ENCODE measurements at regions not wholly inside any gene's neighbourhood (a gene's known extent, or its start where the extent isn't known, plus 50 kb on each side); places are given as distances from the start of the nearest gene placed in this dataset.

DNA sequence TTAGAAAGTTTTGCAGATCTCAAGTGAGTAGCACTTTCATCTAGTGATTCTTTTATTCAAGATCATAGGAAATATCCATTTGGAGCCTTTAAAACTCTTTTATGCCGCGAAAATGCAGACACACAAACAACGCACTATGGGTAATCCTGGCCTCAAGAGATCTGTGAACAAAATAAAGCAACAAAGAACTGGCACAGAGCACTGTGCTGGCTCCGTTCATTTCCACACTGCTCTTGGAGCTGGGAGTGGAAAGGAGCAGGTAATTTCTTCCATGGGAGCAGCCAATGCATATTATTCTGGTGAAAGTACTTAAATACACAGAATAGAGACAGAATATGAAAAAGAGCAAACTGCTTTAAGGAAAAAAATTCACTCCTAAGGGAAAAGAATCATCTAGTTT, 172.7 kb upstream of the FRG1 start:
- CTCF ChIA-PET = no interaction called here
- Histone ChIP-seq H2AFZ (replicated peaks; ENCODE audit: low read length, poor library complexity) (no peak overlapping the region), H4K5ac (ENCODE audit: low read depth, low read length) (no peak overlapping the region), H3K18ac (ENCODE audit: low read depth, low read length) (no peak overlapping the region), H3K27ac (ENCODE audit: insufficient read depth, low read length) (no peak overlapping the region), H2BK120ac (ENCODE audit: low read depth, low read length) (no peak overlapping the region), H3K4me2 (ENCODE audit: low read depth, low read length) (no peak overlapping the region), H4K8ac (ENCODE audit: low read depth in 2 of 2, low read length in 2 of 2) (no peak overlapping the region), H3K23ac (ENCODE audit: low read depth, low read length) (no peak overlapping the region), H3K14ac (replicated peaks; ENCODE audit: low read depth, low read length) (no peak overlapping the region), H3K9ac (ENCODE audit: low read depth, low read length) (no peak overlapping the region), H3K4me1 (ENCODE audit: control insufficient read depth, insufficient read depth, low read length) (no peaks in the 10 kb centered on the region), H3K36me3 (ENCODE audit: control insufficient read depth, insufficient read depth, low read length) (no peaks in the 10 kb centered on the region), H2AK5ac (ENCODE audit: low read depth, low read length) (no peak overlapping the region), H2BK15ac (ENCODE audit: low read depth, low read length) (no peak overlapping the region), H2BK20ac (ENCODE audit: low read depth, low read length) (no peak overlapping the region), H3K4me3 (ENCODE audit: insufficient read depth, low read depth, low read length) (no peak overlapping the region), H3K79me1 (ENCODE audit: low read depth in 1 of 2, low read length in 2 of 2) (no peaks in the 10 kb centered on the region), H4K91ac (ENCODE audit: insufficient read depth, low read depth, low read length) (no peak overlapping the region), H4K20me1 (ENCODE audit: insufficient read depth, low read length) (no peaks in the 10 kb centered on the region), H3K56ac (ENCODE audit: extremely low read depth, insufficient read depth, low read length) (no peak overlapping the region), H3K9me1 (ENCODE audit: insufficient read depth, low read length) (no peaks in the 10 kb centered on the region), H3K4ac (ENCODE audit: low read depth, low read length) (no peak overlapping the region), H2BK5ac (ENCODE audit: low read depth, low read length, poor library complexity, severe bottlenecking) (no peak overlapping the region), H2AK9ac (replicated peaks; ENCODE audit: low read depth, low read length, poor library complexity) (no peak overlapping the region), H3K9me3 (ENCODE audit: control insufficient read depth, insufficient read depth, low read length) (peaks cover 24% of the 10 kb centered on the region), H3K27me3 (ENCODE audit: control insufficient read depth, insufficient read depth, low read length) (no peaks in the 10 kb centered on the region)
- in situ Hi-C loops (cut with MboI; ENCODE audit: low sequenced_read_pairs) (no loop called here), intact Hi-C loops (cut with micrococcal nuclease) (no loop called here), dilution Hi-C loops (cut with HindIII; ENCODE audit: low sequenced_read_pairs, unreplicated experiment) (no loop called here)
- BruUV-seq (replicated peaks) = no TSS peak
- no peak for ATAC-seq (ENCODE audit: low read depth)
- POLR2A ChIA-PET (ENCODE audit: unreplicated experiment) = no interaction called here
- no CpG with 5 or more reads among the region's 4 CpGs for WGBS, 2 experiments (ENCODE audit: extremely low coverage in 2 of 2, insufficient read length in 1 of 2)
- TF ChIP-seq RCOR1 (IDR thresholded peaks at IDR 0.05; ENCODE audit: insufficient replicate concordance, low read length) (no peak), MXI1 (IDR thresholded peaks at IDR 0.05; ENCODE audit: borderline replicate concordance, low read depth, low read length) (no peak), SMC3 (IDR thresholded peaks at IDR 0.05; ENCODE audit: low read depth, low read length) (no peak), BHLHE40 (IDR thresholded peaks at IDR 0.05; ENCODE audit: low read depth, low read length) (no peak)
- DNase-seq = no peak

Measured in IMR-90 (cell line).